ENCODE measurements at regions not wholly inside any gene's neighbourhood (a gene's known extent, or its start where the extent isn't known, plus 50 kb on each side); places are given as distances from the start of the nearest gene placed in this dataset.

DNA sequence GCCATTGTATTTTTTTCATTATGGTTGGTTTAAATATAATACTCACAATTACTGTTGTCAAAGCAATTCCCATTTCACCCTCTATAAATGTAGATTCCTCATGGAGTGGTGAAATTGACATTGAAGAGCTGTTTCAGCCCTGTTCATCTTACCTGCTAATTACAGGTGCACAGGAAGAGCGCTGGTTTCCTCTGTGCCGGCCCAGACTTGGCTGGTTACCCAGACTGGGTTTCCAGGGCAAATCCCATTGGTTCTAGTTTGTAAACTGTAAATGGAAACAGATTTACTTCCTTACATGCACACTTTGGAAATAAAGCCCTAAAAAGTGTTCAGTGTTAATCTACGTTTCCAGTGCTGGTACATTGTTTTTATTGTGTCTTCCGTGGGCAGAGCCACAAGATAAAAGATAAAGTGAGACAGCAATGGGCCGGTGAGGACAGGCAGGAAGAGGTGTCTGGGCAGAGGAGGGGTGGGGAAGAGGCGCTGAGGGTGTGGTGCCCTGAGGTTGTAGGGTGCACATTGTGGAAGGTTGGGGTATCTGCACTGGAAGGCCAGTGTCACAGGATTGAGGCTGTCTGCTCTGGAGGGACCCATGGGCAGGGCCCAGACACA lies 71.6 kb upstream of the ZPBP start:
- in situ Hi-C loops (cut with MboI; ENCODE audit: low pct_unique_long_range_greater_than_20kb, low sequenced_read_pairs, unreplicated experiment), result no loop called here
- no peak for DNase-seq (ENCODE audit: low spot score)
- TF ChIP-seq, protein P1, sequence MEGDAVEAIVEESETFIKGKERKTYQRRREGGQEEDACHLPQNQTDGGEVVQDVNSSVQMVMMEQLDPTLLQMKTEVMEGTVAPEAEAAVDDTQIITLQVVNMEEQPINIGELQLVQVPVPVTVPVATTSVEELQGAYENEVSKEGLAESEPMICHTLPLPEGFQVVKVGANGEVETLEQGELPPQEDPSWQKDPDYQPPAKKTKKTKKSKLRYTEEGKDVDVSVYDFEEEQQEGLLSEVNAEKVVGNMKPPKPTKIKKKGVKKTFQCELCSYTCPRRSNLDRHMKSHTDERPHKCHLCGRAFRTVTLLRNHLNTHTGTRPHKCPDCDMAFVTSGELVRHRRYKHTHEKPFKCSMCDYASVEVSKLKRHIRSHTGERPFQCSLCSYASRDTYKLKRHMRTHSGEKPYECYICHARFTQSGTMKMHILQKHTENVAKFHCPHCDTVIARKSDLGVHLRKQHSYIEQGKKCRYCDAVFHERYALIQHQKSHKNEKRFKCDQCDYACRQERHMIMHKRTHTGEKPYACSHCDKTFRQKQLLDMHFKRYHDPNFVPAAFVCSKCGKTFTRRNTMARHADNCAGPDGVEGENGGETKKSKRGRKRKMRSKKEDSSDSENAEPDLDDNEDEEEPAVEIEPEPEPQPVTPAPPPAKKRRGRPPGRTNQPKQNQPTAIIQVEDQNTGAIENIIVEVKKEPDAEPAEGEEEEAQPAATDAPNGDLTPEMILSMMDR (IDR thresholded peaks at IDR 0.05; ENCODE audit: extremely low read depth, insufficient read depth, missing control alignments), result no peak

DNA sequence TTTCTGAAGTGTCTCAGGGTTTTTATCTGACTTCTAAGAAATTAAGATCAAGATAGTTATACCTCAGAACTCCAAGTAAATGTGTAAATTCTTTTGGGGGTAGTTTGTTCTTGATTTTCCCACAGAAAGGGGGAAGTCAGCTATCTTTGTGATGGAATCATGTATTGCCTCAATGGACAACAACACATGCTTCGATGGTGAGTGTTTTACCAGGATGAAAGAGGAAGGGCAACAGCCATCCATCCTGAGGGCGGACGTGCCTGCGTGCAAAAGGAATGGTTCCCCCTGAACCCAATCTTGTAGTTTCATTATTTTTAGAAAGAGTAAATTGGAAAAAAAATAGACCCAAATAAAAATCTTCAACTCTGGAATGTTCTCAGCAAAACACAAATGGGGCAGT lies 67.2 kb upstream of the ZPBP start:
- no peak for DNase-seq (ENCODE audit: low spot score)
- TF ChIP-seq, protein P1 (IDR thresholded peaks at IDR 0.05; ENCODE audit: extremely low read depth, insufficient read depth, missing control alignments), result no peak
- in situ Hi-C loops (cut with MboI; ENCODE audit: low pct_unique_long_range_greater_than_20kb, low sequenced_read_pairs, unreplicated experiment), result no loop called here

DNA sequence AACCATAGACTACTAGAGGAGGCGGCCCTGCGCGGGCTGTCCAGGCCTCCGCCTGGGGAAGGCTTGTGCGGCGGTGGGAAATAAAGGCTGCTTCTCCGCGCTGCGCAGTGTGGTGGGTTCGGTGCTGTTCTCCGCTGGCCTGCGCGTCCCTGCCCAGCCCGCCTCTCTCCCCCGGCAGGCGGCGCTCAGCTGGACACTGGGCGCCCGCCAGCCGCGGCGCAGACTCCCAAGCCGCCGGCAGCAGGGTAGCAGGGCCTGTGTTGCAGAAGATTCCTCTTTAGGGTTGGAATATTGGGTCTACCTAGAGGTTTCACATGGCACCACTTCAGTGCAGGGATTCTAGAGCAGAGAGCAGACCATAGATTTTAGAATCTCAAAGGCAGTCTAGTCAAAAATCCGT lies 66.1 kb upstream of the ZPBP start:
- in situ Hi-C loops (cut with MboI; ENCODE audit: low pct_unique_long_range_greater_than_20kb, low sequenced_read_pairs, unreplicated experiment), result no loop called here
- DNase-seq (ENCODE audit: low spot score), result no peak
- TF ChIP-seq, protein P1 (IDR thresholded peaks at IDR 0.05; ENCODE audit: extremely low read depth, insufficient read depth, missing control alignments), result no peak

DNA sequence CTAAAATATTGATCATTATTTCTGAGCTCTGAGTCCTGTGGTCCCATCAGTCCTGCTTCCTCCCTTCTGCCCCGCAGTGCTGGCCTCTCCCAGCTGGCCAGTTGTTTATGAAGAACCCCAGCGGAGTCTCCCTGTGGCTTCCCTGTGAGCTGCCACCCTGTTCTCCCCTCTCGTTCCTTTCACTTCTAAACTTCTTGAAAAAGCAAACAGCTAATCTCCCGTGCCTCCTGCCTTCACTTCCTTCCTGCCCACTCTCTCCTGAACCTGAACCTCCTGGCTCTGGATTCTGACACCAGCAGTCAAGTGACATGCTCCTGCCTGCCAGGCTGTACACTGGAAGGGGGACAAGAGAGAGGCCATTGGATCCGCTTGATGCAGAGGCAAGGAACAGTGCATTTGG lies 63.7 kb upstream of the ZPBP start:
- in situ Hi-C loops (cut with MboI; ENCODE audit: low pct_unique_long_range_greater_than_20kb, low sequenced_read_pairs, unreplicated experiment), result no loop called here
- TF ChIP-seq, protein P1 (IDR thresholded peaks at IDR 0.05; ENCODE audit: extremely low read depth, insufficient read depth, missing control alignments), result no peak
- no peak for DNase-seq (ENCODE audit: low spot score)

DNA sequence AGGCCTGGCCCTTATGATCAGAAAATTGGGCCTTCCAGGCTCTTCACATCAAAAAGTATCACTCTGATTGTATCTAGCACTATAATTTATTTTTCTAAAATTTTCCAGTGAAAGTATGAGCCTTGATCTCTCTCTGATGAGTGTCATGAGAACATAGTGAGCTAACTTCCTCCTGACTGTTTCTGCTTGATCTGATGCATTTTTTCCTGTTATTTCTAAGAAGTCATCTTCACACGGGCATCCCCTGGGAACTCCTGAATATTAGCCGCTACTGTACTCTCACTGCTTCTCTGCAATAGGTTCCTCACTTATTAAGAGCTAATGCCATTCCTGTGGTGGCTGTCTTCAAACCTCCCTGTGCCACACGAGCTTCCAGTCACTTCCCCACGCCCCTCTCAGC lies 63.1 kb upstream of the ZPBP start:
- TF ChIP-seq, protein P1 (IDR thresholded peaks at IDR 0.05; ENCODE audit: extremely low read depth, insufficient read depth, missing control alignments), result no peak
- in situ Hi-C loops (cut with MboI; ENCODE audit: low pct_unique_long_range_greater_than_20kb, low sequenced_read_pairs, unreplicated experiment), result no loop called here
- DNase-seq (ENCODE audit: low spot score), result no peak

DNA sequence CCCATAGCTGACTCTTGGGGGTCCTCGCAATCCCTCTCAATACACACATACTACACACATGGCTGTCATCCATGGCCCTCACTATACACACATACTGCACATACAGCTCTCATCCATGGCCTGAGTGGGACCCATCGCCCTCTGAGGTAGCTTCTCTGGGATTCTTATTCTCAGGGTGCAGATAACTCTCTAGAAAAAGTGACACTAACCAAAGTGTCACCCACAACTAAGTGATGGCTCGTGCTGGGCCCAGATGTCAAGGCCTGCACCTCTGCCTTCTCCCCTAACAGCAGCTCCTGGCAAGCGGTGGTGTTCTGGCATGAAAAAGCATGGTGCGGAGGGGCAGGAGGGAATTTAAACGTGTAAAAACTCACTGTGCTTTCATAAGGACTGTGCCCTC lies 62.7 kb upstream of the ZPBP start:
- DNase-seq (ENCODE audit: low spot score), result no peak
- TF ChIP-seq, protein P1 (IDR thresholded peaks at IDR 0.05; ENCODE audit: extremely low read depth, insufficient read depth, missing control alignments), result no peak
- in situ Hi-C loops (cut with MboI; ENCODE audit: low pct_unique_long_range_greater_than_20kb, low sequenced_read_pairs, unreplicated experiment), result no loop called here

DNA sequence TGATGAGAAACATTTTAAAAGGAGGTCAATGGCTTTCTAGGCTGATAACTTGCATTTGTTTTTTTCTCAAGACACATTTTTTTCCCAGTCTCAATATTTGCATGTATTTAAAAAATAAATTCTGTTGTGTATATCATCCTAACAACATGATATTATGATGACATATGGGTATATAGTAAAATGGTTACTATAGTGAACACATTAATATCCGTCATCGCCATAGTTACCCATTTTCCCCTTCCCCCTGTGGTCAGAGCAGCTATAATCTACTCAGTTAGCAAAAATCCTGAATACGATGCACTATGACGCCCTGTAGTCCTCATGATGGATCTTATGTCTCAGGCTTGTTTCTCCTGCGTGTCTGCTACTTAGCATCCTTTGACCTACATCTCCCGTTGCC lies 60.9 kb upstream of the ZPBP start:
- DNase-seq (ENCODE audit: low spot score), result no peak
- TF ChIP-seq, protein P1 (IDR thresholded peaks at IDR 0.05; ENCODE audit: extremely low read depth, insufficient read depth, missing control alignments), result no peak
- in situ Hi-C loops (cut with MboI; ENCODE audit: low pct_unique_long_range_greater_than_20kb, low sequenced_read_pairs, unreplicated experiment), result no loop called here
